Stimulated activated CD8-positive, alpha-beta memory T cell treated with anti-CD3 and anti-CD28 coated beads, Interleukin-15, amount 100 ng/mL, for 48 hours (primary cell): ENCODE measurements at regions not wholly inside any gene's neighbourhood (a gene's known extent, or its start where the extent isn't known, plus 50 kb on each side); places are given as distances from the start of the nearest gene placed in this dataset.
"Not testable (repeated sequence)": the region's sequence is repeated elsewhere in the genome, so short reads cannot be mapped to it uniquely, and the experiment has no call there.

Experiments used
- DNase-seq, 2 donors: peaks; one replicate each; pipeline ENCODE4 v3.0.0-alpha.2; 2020; ENCODE audit warnings: low read depth in 2 of 2

DNA sequence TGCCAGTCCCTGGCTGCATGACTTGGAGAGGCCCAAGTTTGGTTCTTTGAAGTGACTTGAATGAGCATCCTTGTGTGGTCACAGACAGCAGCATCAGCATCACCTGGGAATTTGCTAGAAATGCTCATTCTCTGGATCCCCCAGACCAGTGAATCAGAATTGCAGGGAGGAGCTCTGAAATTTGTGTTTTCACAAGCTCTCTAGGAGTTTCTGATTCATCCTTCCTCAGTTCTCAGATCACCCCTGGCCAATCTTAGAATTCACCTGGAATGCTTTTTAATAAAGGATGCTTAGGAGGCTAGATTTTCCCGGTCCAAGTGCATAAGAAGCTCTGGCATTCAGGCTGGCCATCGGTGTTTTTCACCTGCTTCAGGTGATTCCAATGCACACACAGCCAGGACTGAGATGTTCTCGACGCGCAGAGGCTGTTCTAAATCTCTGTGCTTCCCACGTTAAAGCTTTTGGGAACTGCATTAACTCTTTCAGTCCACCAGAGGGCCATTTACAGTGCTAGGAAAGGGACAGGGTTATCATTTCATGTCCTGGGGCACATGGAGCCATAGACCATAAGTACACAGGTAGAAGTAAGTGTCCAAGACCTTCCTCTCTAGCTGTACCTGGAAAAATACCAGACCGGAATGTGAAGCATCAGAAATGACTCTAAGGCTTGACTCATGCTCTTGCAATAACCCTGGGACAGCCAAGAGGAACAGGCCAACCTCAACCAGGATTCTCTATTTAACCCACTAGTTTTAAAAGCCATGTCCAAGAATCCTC, 85.7 kb upstream of the XYLT1 start:
- DNase-seq, result no peak

GRCh38 chr16:17555176-17555575, 84.4 kb upstream of the XYLT1 start:
- DNase-seq, result no peak

DNA sequence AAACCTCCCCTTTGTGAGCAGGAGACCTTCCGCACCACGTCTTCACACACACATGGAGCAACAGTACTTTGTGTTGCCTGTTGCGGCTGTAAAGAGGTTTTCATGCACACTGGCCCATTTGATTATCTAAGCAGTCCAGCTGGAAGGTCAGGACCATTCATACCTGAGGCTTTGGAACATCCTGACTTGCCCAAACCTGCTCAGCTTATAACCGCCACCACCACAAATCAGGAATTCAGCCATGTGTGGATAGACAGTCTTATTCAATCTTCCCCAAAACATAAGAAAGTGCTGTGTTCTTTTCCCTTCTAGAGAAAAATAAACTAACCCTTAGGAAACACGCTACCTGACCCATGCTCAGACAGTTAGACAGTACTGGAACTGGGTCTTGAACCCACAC, 81.6 kb upstream of the XYLT1 start:
- no peak for DNase-seq

DNA sequence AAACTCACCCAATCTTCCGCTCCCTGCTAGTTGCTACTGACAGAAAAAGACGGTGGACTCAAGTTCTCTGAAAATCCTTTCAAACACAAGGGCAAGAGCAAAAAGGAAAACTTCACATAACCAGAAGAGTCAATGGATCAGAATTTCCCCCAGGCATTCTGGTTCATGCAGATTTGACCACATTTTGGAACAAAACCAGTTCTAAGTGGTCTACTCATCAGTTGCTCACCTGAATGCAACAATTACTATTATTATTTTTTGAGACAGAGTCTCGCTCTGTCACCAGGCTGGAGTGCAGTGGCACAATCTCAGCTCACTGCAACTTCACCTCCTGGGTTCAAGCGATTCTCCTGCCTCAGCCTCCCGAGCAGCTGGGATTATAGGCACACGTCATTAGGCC, 80.9 kb upstream of the XYLT1 start:
- not testable (repeated sequence) for DNase-seq

DNA sequence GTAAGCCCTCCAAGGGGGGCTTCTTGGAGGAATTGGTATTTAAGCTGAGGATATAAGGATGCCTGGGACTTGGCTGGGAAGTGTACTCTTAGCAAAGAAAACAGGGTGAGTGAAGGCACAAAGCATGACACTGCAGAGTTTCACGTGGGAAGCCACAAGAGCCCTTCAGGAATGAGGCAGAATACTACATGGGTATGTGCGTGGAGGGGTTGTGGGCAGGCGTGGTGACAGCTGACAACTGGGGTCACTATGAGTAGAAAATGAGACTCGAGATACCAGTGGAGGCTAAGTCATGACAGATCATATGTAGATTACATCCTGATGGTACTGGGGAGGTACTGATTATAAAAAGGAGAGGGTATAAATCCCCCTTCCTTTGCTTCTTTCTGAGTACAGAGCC, 78.1 kb upstream of the XYLT1 start:
- no peak for DNase-seq

GRCh38 chr16:17544785-17545184, 74.0 kb upstream of the XYLT1 start:
- DNase-seq, result no peak

DNA sequence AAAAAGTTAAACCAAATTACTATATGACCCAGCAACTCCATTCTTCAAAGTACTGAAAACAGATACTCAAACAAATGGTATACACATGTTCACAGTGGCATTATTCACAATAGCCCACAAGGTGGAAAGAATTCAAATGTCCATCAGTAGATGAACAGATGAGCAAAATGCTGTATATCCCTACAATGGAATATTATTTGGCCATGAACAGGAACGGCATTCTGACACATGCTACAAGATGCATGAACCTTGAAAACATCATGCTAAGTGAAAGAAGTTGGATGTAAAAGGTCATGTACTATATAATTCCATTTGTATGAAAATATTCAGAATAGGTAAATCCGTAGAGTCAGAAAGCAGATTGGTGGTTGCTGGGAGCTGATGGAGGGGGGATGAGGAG, 73.5 kb upstream of the XYLT1 start:
- no peak for DNase-seq

- DNase-seq, result no peak
These were observed 72.3 kb upstream of the XYLT1 start for GRCh38 chr16:17543073-17543472.

DNA sequence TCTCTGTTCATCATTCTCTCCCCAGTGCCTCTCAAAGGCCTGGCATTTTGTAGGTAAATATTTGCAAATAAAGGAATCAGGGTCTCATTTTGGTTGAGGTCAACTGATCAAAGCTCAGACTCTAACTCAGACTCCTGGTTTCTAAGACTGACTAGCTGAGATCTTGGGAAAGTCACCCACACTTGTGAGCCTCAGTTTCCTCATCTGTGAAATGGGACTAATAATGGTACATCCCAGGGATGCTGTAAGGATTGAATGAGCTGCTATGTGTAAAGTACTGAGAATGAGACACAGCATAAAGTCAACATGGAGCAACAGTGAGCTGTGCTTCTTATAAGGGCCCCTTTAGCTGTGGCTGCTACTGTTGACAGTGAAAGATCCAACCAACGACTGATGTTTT, 70.6 kb upstream of the XYLT1 start:
- DNase-seq, result no peak

DNA sequence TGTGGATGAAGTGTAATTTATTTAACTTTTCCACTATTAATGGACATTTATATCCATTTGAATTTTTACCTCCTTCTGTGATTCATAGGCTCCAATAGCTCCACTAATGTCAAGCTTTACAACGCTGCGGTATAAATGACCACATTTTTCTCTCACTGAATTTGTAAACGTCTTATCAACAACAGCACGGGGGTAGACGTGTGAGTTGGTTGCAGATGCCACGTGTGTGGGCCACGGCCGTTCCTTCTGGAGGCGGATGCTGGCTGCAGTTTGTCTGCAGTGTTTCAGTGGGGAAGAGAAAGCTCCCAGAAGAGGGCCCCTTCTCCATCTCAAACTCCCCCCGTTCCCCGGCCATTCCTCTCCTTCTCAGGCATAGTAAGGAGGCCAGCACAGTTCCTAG, 68.2 kb upstream of the XYLT1 start:
- no peak for DNase-seq

- no peak for DNase-seq
These were observed 61.7 kb upstream of the XYLT1 start for GRCh38 chr16:17532338-17532995.

DNA sequence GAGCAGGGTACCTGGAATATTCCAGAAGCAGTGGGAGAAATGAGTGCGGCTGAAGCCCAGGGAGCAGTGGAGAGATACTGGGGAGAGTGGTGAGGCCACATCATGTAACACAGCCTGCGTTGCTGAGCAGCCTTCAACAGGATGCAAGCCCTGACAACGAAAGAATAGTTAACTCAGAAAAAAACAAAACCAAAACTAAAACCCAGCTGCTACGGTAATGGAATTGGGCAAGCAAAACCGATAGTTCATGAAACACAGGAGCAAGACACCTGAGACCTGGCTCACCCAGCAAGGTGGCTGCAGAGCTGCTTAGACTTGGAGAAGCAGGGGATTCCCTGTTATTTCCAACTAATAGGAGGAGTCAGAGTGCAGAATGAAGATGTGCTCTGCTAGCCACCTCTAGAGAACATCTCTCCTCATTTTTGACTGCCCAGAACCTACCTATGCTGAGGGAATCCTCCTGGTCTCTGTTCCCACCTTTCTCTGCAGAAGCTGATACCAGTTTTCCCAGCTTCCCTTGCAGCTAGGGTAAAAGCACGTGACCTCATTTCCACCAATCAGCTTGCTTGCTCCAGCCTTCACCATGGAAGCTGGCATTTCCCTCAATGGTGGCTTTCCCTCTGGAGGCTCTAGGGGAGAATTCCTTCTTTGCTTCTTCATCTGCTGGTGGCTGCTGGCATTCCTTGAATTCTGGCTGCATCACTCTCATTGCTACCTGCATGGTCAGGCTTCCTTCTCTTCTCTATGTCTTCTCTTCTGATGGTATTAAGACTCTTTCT, 59.4 kb upstream of the XYLT1 start:
- DNase-seq, result no peak

- DNase-seq, result no peak
These were observed 56.5 kb upstream of the XYLT1 start for GRCh38 chr16:17526956-17527937.

- no peak for DNase-seq
These were observed 53.9 kb upstream of the XYLT1 start for GRCh38 chr16:17524656-17525055.

GRCh38 chr16:17520561-17520960, 49.8 kb upstream of the XYLT1 start:
- no peak for DNase-seq
